ENCODE measurements at regions not wholly inside any gene's neighbourhood (a gene's known extent, or its start where the extent isn't known, plus 50 kb on each side); places are given as distances from the start of the nearest gene placed in this dataset.

GRCh38 chr9:82599336-82599949 is 463.5 kb downstream of the RASEF start:
- DNase-seq = no peak
- intact Hi-C loops (cut with DNase I) = no loop called here

DNA sequence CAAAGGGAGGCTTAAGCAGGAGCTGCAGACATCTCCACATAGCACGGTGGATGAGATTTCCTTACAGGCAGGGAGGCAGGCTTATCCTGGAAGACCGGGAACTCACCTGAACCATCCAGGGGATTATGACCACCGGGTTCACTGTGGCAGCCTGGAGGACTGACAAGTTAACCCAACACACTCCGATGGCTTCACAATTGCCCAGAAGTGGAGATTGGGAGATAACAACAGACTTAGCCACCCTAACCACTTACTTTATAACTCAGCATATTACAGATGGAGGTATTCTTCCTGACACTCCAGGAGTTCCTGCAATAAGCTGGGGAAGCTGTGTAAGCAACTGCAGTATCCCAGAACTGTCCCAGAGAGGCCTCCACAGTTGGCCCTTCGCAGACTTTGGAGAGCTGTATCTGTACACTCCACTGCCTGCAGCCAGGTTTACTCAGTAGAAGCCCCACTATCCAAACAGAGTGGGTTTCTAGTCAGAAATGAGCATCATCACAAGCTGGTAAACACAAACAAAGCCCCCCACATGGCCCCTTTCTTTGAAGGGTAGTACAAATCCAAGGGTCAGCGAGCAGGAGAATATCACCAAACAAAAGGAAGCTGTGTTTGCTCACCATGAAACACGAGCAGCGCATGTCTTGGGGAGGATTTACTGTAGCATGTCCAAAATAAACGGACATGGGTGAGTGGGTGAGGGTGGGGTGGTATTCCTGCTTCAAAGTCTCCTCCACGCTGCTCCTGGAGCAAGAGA is 462.2 kb downstream of the RASEF start:
- no peak for DNase-seq
- intact Hi-C loops (cut with DNase I) = no loop called here

DNA sequence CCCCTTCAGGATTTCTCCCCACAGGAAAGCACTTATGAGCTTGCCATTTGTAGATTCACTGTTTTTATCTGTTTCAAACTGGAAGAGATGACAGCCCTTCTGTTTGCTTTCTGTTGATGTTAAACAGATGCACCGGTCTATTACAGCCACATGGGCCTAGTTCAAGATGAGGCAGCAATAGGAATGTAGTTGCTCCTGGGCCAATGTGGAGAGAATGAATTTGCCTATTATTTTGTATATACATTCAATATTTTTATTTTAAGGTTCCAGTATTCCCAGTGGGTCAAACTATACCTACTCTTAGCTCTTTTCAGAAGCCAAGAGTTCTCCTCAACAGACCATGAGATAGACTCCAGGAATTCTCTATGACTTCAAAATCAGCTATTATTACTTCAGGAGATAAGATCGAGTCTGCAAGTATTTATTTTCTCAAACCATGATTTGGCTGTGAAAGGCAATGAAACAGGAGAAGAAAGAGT is 461.6 kb downstream of the RASEF start:
- intact Hi-C loops (cut with DNase I) = no loop called here

DNA sequence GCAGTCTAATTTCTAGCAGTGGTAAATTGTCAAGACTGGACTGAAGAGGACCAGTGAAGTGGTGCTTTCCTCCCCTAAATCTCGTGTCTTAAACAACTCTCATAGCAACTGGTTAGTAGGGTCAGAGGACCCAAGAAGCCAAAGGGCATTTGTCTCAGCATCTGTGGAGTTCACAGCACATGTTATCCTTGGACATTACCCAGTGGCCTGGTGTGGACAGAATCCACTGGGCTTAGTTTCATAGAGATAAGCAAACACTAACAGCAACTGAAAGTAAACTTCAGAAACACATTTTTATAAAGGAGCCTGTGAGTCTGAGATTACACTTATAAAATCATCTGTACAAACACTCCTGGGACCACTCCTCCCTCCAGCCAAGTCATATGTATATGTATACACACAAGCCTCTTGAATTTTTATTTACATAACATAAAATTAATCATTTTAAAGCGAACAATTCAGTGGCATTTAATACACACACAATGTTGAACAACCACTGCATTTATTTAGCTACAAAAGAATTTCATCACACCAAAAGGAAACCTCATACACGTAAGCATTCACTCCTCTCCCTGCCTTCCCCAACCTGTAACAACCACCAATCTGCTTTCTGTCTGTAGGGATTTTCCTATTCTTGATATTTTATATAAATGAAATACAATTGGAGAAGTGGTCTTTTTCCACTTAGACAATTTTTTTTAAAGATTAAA is 457.8 kb downstream of the RASEF start:
- DNase-seq = no peak
- intact Hi-C loops (cut with DNase I) = no loop called here

More for the DNA sequence above, 461.6 kb downstream of the RASEF start:
- DNase-seq = no peak

DNA sequence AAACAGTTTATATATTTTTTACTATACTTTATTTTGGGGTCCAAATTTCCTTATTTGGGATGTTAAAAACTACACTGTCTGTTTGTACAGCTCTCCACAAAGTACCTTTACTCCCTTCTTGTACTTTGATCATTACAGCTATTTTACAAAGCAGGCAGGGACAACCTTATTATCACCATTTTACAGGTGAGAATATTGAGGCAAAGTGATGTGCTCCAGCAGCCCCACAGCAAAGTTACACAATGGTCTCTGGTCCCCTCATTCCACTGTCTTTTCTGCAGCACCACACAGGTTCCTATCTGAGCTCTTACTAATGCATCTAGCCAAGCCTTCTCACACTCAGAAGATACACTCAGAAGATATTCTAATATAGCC is 457.3 kb downstream of the RASEF start:
- no peak for DNase-seq
- intact Hi-C loops (cut with DNase I) = no loop called here

DNA sequence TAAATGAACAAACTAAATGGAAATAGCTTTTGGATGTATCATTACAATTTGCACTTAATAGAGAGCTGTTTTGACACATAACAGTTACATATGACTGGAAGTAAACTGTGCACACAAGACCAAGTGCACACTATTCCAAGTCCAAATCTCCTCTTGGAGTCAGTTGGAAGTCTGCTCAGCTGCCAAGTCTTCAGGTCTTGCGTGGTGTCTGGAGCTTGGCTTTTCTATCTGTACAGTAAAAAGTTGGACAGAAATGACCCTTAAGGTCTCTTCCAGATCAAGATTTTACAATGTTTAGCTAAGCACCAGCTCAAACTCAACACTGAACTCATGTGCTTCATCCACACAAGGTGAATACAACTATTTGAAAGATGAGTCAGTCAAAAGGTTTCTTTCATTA is 456.9 kb downstream of the RASEF start:
- DNase-seq = no peak
- intact Hi-C loops (cut with DNase I) = no loop called here

DNA sequence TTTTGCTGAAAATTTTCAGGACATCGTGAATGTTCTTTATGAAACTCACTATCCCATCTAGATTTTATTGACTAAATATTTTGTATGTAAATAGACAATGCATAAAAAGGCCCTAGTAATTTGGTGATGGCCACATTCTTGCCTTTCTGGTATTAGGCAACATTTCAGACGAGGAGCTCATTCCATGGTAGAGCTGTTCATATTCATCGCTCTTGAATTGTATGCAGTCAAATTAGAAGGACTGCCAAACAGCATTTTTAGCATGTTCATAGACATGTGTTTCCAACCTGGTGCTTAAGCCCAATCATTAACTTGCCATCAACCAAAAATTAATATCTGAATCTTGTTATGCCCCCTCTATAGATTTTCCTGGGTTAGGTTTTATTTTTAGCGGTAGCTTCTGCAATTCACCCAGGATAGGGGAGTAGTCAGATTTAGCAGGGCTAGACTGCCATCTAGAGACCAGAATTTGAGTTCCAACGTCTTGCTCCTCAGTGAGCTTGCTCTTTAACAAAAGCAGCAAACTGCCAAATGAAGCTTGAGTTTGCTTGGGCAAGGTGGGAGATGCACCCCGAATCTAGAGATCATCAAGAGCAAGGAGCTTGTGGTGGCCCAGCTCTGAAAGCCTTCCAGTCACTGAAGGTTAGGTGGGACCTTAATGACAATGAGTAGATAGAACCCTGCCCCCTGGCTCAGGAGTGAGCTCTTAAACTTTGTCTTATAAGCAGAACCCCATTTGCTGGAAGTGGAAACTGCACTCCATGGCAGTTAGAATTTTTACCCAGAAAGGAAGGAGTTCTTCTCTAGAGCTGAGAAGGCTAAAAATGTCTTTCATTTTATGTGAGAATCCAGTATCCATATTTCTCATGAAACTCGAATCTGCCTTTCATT is 456.2 kb downstream of the RASEF start:
- intact Hi-C loops (cut with DNase I) = no loop called here
- peak in 2 of 10 donors; percentile 15 to 40 for DNase-seq

GRCh38 chr9:82608487-82608886 is 454.5 kb downstream of the RASEF start:
- intact Hi-C loops (cut with DNase I) = no loop called here
- no peak for DNase-seq

GRCh38 chr9:82612942-82613341 is 450.0 kb downstream of the RASEF start:
- DNase-seq = no peak
- intact Hi-C loops (cut with DNase I) = no loop called here

DNA sequence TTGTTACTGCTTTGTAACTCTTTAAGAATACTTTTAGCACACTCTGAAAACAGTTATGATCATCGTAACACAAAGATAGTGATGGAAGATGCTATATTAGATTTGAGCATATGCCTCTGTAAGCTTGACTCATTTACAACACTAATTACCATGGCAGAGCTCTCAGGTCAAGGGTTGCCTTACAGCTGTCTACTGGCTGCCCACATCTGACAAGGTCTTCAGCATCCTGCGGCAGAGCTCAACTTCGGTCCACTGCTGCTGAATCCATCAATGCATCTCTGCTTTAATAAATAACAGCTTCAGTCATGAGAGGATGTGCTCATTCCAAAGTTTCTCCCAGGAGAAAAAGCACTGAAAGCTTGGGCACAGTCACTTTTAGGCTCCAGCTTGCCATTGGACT is 449.4 kb downstream of the RASEF start:
- no peak for DNase-seq
- intact Hi-C loops (cut with DNase I) = no loop called here

GRCh38 chr9:82616545-82616944 is 446.4 kb downstream of the RASEF start:
- intact Hi-C loops (cut with DNase I) = no loop called here
- no peak for DNase-seq

DNA sequence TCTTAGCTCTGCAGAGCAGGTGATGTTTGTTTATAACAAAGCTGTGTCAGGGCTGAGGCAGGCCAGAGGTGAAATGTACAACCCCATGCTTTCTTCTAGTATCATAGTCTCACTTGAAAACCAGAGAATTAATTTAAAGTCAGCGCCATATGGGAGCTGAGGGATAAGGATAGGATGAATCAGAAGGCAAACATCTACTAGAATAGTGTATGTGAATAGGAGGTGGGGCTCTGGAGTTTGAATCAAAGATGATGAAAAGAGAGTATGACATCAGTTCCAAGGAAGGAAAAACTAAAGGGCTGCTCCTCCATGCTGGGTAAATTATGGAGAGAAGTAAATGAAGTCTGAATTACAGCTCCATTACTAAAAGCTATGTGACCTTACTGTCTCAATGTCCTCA is 441.5 kb downstream of the RASEF start:
- intact Hi-C loops (cut with DNase I) = no loop called here
- DNase-seq = no peak

GRCh38 chr9:82637368-82637767 is 425.6 kb downstream of the RASEF start:
- intact Hi-C loops (cut with DNase I) = no loop called here
- peak in 2 of 10 donors; percentile 62 for DNase-seq

DNA sequence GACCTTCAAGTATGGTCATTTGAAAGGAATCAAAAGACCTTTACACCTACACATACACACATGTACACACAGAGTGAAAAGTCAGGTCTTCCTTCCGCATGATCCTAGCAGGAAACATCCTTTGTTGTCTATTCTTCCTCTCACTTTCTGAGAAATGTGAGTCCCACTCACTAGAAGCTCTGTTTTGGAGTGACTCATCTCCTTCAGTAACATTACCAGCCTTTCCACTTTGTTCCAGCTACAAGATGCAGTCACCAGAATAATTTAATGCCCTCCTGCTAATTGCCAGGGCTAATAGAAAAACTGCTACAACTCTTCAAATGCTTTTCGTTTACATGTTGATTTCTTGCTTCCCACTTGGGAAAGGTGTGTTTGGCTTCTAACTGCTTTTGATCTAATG is 417.3 kb downstream of the RASEF start:
- intact Hi-C loops (cut with DNase I) = no loop called here
- DNase-seq = no peak

DNA sequence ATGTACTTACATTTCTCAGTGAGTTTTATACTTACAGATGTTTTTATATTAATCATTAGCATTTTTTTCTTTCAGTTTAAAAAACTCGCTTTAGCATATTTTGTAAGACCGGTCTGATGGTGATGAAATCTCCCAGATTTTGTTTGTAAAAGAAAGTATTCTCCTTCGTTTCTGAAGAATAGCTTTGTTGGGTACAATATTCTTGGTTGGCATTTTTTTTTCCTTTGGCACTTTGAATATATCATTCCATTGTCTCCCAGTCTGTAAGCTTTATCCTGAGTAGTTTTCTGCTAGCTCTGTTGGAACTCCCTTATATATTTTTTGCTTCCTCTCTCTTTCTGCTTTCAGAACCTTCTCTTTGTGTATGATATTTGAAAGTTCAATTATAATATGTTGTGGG is 412.6 kb downstream of the RASEF start:
- no peak for DNase-seq
- intact Hi-C loops (cut with DNase I) = no loop called here

GRCh38 chr9:82651474-82651873 is 411.5 kb downstream of the RASEF start:
- no peak for DNase-seq
- intact Hi-C loops (cut with DNase I) = no loop called here

GRCh38 chr9:82665324-82665723 is 397.6 kb downstream of the RASEF start:
- intact Hi-C loops (cut with DNase I) = no loop called here

DNA sequence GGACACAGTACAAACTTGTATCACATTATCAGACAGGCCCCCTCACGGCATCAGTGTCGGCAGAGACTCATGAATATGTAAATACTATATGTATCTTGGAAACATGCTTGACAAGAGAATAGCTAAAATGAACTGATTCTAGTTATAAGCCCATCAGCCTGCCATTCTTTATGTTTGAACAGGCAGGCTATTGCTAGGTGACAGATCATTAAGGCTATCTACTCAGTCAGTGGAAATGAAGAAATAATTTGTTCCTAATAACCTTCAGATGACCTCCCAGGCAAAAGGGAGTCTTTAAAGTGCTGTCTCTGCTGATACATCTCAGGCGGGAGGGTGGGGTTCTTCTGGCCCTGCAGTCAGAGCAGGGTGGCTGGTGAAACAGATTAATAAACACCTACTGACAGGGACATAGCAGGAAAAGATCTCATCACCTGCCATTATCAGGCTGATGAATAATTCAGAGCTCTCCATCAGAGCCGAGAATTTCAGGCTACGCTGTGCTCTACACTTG is 394.2 kb downstream of the RASEF start:
- no peak for DNase-seq
- intact Hi-C loops (cut with DNase I) = no loop called here

More at GRCh38 chr9:82665324-82665723, 397.6 kb downstream of the RASEF start:
- DNase-seq = no peak

DNA sequence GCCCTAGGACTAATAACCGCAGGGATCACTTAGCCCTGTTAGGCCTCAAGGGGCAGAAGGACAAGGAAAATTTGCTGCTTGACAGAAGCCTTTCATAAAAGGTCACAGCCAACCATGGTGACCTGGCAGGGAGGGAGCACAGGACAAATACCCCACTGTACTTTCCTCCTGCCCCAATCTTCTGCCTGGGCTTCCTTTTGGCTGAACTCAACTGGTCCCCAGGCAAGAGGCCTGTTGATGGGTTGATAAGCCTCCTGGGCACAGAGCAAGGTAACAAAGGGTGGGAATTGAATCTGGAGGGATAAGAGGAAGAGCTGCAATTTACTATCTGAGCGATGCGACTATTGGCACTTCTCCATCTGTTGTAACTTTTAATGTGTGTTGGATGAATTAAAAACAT is 392.9 kb downstream of the RASEF start:
- intact Hi-C loops (cut with DNase I) = no loop called here
- no peak for DNase-seq

GRCh38 chr9:82670726-82671125 is 392.2 kb downstream of the RASEF start:
- intact Hi-C loops (cut with DNase I) = no loop called here
- no peak for DNase-seq

All from posterior cingulate gyrus (tissue), 11 donors.